Ishikawa (cell line): ENCODE measurements at regions not wholly inside any gene's neighbourhood (a gene's known extent, or its start where the extent isn't known, plus 50 kb on each side); places are given as distances from the start of the nearest gene placed in this dataset.

ENCODE experiments used
- CEBPB ChIP-seq: IDR thresholded peaks from 2 replicates; pipeline ENCODE4 v1.6.1; 2012
- EGR1 ChIP-seq: IDR thresholded peaks from 2 replicates; pipeline ENCODE4 v1.6.1; 2012
- FOXM1 ChIP-seq: IDR thresholded peaks from 2 replicates; pipeline ENCODE4 v1.6.1; 2012; ENCODE audit warnings: low read depth, borderline replicate concordance
- RAD21 ChIP-seq: IDR thresholded peaks from 2 replicates; pipeline ENCODE4 v1.6.1; 2012; ENCODE audit warnings: low read depth
- REST ChIP-seq: IDR thresholded peaks from 2 replicates; pipeline ENCODE4 v1.6.1; 2012; ENCODE audit warnings: low read depth, mild to moderate bottlenecking
- TAF1 ChIP-seq: IDR thresholded peaks from 2 replicates; pipeline ENCODE4 v1.6.1; 2012; ENCODE audit warnings: low read depth, mild to moderate bottlenecking
- TF ChIP-seq, protein P1 (sequence below): IDR thresholded peaks from 2 replicates; pipeline ENCODE4 v1.6.1; 2012
- TF ChIP-seq, protein P2 (sequence below): IDR thresholded peaks from 2 replicates; pipeline ENCODE4 v1.6.1; 2012

GRCh38 chr2:136715146-136715545 lies 50.2 kb upstream of the THSD7B start:
- TF ChIP-seq, protein P1, sequence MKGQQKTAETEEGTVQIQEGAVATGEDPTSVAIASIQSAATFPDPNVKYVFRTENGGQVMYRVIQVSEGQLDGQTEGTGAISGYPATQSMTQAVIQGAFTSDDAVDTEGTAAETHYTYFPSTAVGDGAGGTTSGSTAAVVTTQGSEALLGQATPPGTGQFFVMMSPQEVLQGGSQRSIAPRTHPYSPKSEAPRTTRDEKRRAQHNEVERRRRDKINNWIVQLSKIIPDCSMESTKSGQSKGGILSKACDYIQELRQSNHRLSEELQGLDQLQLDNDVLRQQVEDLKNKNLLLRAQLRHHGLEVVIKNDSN = no peak
- TF ChIP-seq, protein P2, sequence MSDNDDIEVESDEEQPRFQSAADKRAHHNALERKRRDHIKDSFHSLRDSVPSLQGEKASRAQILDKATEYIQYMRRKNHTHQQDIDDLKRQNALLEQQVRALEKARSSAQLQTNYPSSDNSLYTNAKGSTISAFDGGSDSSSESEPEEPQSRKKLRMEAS = no peak
- no peak for TF ChIP-seq TAF1
- no peak for TF ChIP-seq EGR1
- no peak for TF ChIP-seq RAD21
- no peak for TF ChIP-seq REST
- TF ChIP-seq FOXM1 = no peak
- peak; percentile 36; the same call in 1 of the 2 replicates for TF ChIP-seq CEBPB
